Lower leg skin (tissue), 4 donors: ENCODE measurements at regions not wholly inside any gene's neighbourhood (a gene's known extent, or its start where the extent isn't known, plus 50 kb on each side); places are given as distances from the start of the nearest gene placed in this dataset.

ENCODE experiments used
- DNase-seq, 2 donors: peaks; one replicate each; pipeline ENCODE4 v3.0.0-alpha.2; 2019; ENCODE audit warnings: low spot score in 2 of 2
- H3K4me3 ChIP-seq: fragments of 200-600 bp; sonication (generic); 2 replicates; pipeline ENCODE4 v1.5.1; 2017; ENCODE audit warnings: mild to moderate bottlenecking, low read depth; ENCODE audit not compliant: poor library complexity, severe bottlenecking
- CTCF ChIP-seq, 3 donors: fragments of 450-650 bp; IDR thresholded peaks; one replicate each; pipeline ENCODE4 v1.5.1; 2016; ENCODE audit warnings: antibody characterized with exemption in 3 of 3, mild to moderate bottlenecking in 3 of 3, moderate library complexity in 2 of 3
- POLR2A ChIP-seq, 2 donors: fragments of 450-650 bp; IDR thresholded peaks; one replicate each; pipeline ENCODE4 v1.6.1; 2016 to 2017; ENCODE audit warnings: antibody characterized with exemption in 2 of 2, mild to moderate bottlenecking in 1 of 2, moderate library complexity in 1 of 2
- WGBS, 2 donors: methylation state at CpG; one replicate each; pipeline ENCODE4 v1.1.5; 2018; 5-methylcytosine and 5-hydroxymethylcytosine counted together
- intact Hi-C: fragments of 100-400 bp; cut with DNase I; formaldehyde crosslinking; loops from one replicate; pipeline ENCODE4 v1.15.0; 2023; ENCODE audit warnings: low total_unique reads

- TF ChIP-seq POLR2A (IDR thresholded peaks at IDR 0.05) (no peak), CTCF (IDR thresholded peaks at IDR 0.05) (no peak)
- DNase-seq = no peak
- intact Hi-C loops = no loop called here
- WGBS, 2 donors = 77% methylated on average over 1 of the region's 1 CpG
- no peak overlapping the region for H3K4me3 ChIP-seq
These were observed 389.2 kb downstream of the ADAM29 start for GRCh38 chr4:175307326-175307725.

- intact Hi-C loops = no loop called here
- TF ChIP-seq CTCF (IDR thresholded peaks at IDR 0.05) (no peak), POLR2A (IDR thresholded peaks at IDR 0.05) (no peak)
- WGBS, 2 donors = 72 to 76% methylated on average over 5 of the region's 5 CpGs
- DNase-seq = no peak
- no peak overlapping the region for H3K4me3 ChIP-seq
These were observed 390.1 kb downstream of the ADAM29 start for GRCh38 chr4:175308236-175308635.

GRCh38 chr4:175309041-175309440 is 390.9 kb downstream of the ADAM29 start:
- 63 to 70% methylated on average over 3 of the region's 3 CpGs for WGBS, 2 donors
- no peak for DNase-seq
- no peak overlapping the region for H3K4me3 ChIP-seq
- no peak for TF ChIP-seq POLR2A (IDR thresholded peaks at IDR 0.05)
- no peak for TF ChIP-seq CTCF (IDR thresholded peaks at IDR 0.05)
- intact Hi-C loops = no loop called here

GRCh38 chr4:175325230-175325629 is 407.1 kb downstream of the ADAM29 start:
- WGBS, 2 donors = 82 to 86% methylated on average over 5 of the region's 5 CpGs
- intact Hi-C loops = no loop called here
- no peak for TF ChIP-seq CTCF (IDR thresholded peaks at IDR 0.05)
- no peak for TF ChIP-seq POLR2A (IDR thresholded peaks at IDR 0.05)
- H3K4me3 ChIP-seq = no peak overlapping the region
- DNase-seq = no peak

GRCh38 chr4:175326796-175327195 is 408.6 kb downstream of the ADAM29 start:
- DNase-seq = no peak
- 57 to 78% methylated on average over 3 of the region's 3 CpGs for WGBS, 2 donors
- intact Hi-C loops = no loop called here
- no peak overlapping the region for H3K4me3 ChIP-seq
- TF ChIP-seq POLR2A (IDR thresholded peaks at IDR 0.05) (no peak), CTCF (IDR thresholded peaks at IDR 0.05) (no peak)

- intact Hi-C loops = no loop called here
- H3K4me3 ChIP-seq = no peak overlapping the region
- TF ChIP-seq POLR2A (IDR thresholded peaks at IDR 0.05) = no peak
- no peak for TF ChIP-seq CTCF (IDR thresholded peaks at IDR 0.05)
- 93 to 100% methylated on average over 2 of the region's 2 CpGs for WGBS, 2 donors
- no peak for DNase-seq
These were observed 412.1 kb downstream of the ADAM29 start for GRCh38 chr4:175330236-175330635.
